WTC11 (cell line): ENCODE measurements at regions not wholly inside any gene's neighbourhood (a gene's known extent, or its start where the extent isn't known, plus 50 kb on each side); places are given as distances from the start of the nearest gene placed in this dataset.

Source experiments
- ATAC-seq: fragments of 200-7000 bp; cut with Tn5 transposase; 2 replicates; pipeline ENCODE4 v1.10.0; 2021; ENCODE audit warnings: mild to moderate bottlenecking, moderate library complexity
- CTCF ChIA-PET: fragments of 300-600 bp; sonication (Branson Sonifier 250); formaldehyde crosslinking; loops from one replicate; lab custom pipeline; 2021; ENCODE audit warnings: antibody characterized with exemption; lab: Charles Lee
- POLR2A ChIA-PET: fragments of 350-600 bp; sonication (Branson Sonifier 250); formaldehyde crosslinking; loops from one replicate; lab custom pipeline; 2021; ENCODE audit warnings: antibody characterized with exemption; lab: Charles Lee
- DNase-seq: peaks from one replicate; pipeline ENCODE4 v3.0.0; 2021; ENCODE audit warnings: low spot score
- H3K27ac Mint-ChIP-seq: 2 replicates; pipeline ENCODE4 v1.8.0; 2021; ENCODE audit warnings: mixed read lengths
- H3K27me3 Mint-ChIP-seq: 2 replicates; pipeline ENCODE4 v1.8.0; 2021; ENCODE audit warnings: low read depth, mild to moderate bottlenecking, moderate library complexity, mixed read lengths
- H3K36me3 Mint-ChIP-seq: 2 replicates; pipeline ENCODE4 v1.8.0; 2021; ENCODE audit warnings: mixed read lengths
- H3K4me1 Mint-ChIP-seq: 2 replicates; pipeline ENCODE4 v1.8.0; 2022; ENCODE audit warnings: mixed read lengths
- H3K4me3 Mint-ChIP-seq: 2 replicates; pipeline ENCODE4 v1.8.0; 2021; ENCODE audit warnings: mild to moderate bottlenecking, moderate library complexity, mixed read lengths
- H3K9me3 Mint-ChIP-seq: 2 replicates; pipeline ENCODE4 v1.8.0; 2021; ENCODE audit warnings: mixed read lengths
- ATF1 ChIP-seq: sonication (generic); formaldehyde crosslinking; IDR thresholded peaks from 2 replicates; pipeline ENCODE4 v1.8.1; 2023; ENCODE audit warnings: mild to moderate bottlenecking, moderate library complexity, missing genetic modification reagents
- CBFB ChIP-seq: sonication (generic); formaldehyde crosslinking; IDR thresholded peaks from 2 replicates; pipeline ENCODE4 v1.8.1; 2022; ENCODE audit warnings: mild to moderate bottlenecking, low read depth, missing genetic modification reagents
- CREB1 ChIP-seq: sonication (generic); formaldehyde crosslinking; IDR thresholded peaks from 2 replicates; pipeline ENCODE4 v1.8.0; 2023; ENCODE audit warnings: mild to moderate bottlenecking, missing genetic modification reagents
- EMX1 ChIP-seq: fragments of 250-450 bp; sonication (Bioruptor Pico); IDR thresholded peaks from 2 replicates; pipeline ENCODE4 v1.8.0; 2021; ENCODE audit warnings: mild to moderate bottlenecking
- FOXP1 ChIP-seq: sonication (generic); formaldehyde crosslinking; IDR thresholded peaks from 2 replicates; pipeline ENCODE4 v1.8.0; 2022; ENCODE audit warnings: missing genetic modification reagents, mild to moderate bottlenecking, moderate library complexity, borderline replicate concordance
- JAZF1 ChIP-seq: fragments of 250-450 bp; sonication (Bioruptor Pico); IDR thresholded peaks from 2 replicates; pipeline ENCODE4 v1.9.0; 2021; ENCODE audit warnings: moderate library complexity, mild to moderate bottlenecking, inconsistent platforms
- JUN ChIP-seq: sonication (generic); formaldehyde crosslinking; IDR thresholded peaks from 2 replicates; pipeline ENCODE4 v1.8.0; 2023; ENCODE audit warnings: mild to moderate bottlenecking, missing genetic modification reagents
- MYBL2 ChIP-seq: sonication (generic); formaldehyde crosslinking; IDR thresholded peaks from 2 replicates; pipeline ENCODE4 v1.8.1; 2023; ENCODE audit warnings: mild to moderate bottlenecking, moderate library complexity, missing genetic modification reagents
- NFATC4 ChIP-seq: fragments of 250-450 bp; sonication (Bioruptor Pico); IDR thresholded peaks from 2 replicates; pipeline ENCODE4 v1.9.0; 2021; ENCODE audit warnings: mild to moderate bottlenecking
- PRRX2 ChIP-seq: fragments of 250-450 bp; sonication (Bioruptor Pico); IDR thresholded peaks from 2 replicates; pipeline ENCODE4 v1.8.0; 2021; ENCODE audit warnings: mild to moderate bottlenecking
- RORB ChIP-seq: fragments of 250-450 bp; sonication (Bioruptor Pico); IDR thresholded peaks from 2 replicates; pipeline ENCODE4 v1.9.0; 2021; ENCODE audit warnings: mild to moderate bottlenecking
- SMAD3 ChIP-seq: sonication (generic); formaldehyde crosslinking; IDR thresholded peaks from 2 replicates; pipeline ENCODE4 v1.8.0; 2022; ENCODE audit warnings: missing genetic modification reagents, mild to moderate bottlenecking, borderline replicate concordance
- SOX15 ChIP-seq: fragments of 250-450 bp; sonication (Bioruptor Pico); IDR thresholded peaks from 2 replicates; pipeline ENCODE4 v1.9.0; 2021; ENCODE audit warnings: mild to moderate bottlenecking
- ZBTB21 ChIP-seq: sonication (generic); formaldehyde crosslinking; IDR thresholded peaks from 2 replicates; pipeline ENCODE4 v1.8.1; 2023; ENCODE audit warnings: mild to moderate bottlenecking, missing genetic modification reagents, borderline replicate concordance
- TF ChIP-seq, protein P1 (sequence below): sonication (generic); formaldehyde crosslinking; IDR thresholded peaks from 2 replicates; pipeline ENCODE4 v1.8.1; 2022; ENCODE audit warnings: mild to moderate bottlenecking, moderate library complexity, missing genetic modification reagents
- TF ChIP-seq, protein P2 (sequence below): sonication (generic); formaldehyde crosslinking; IDR thresholded peaks from 2 replicates; pipeline ENCODE4 v1.8.0; 2022; ENCODE audit warnings: missing genetic modification reagents
- TF ChIP-seq, protein P3 (sequence below): sonication (generic); formaldehyde crosslinking; IDR thresholded peaks from 2 replicates; pipeline ENCODE4 v1.8.0; 2022; ENCODE audit warnings: mild to moderate bottlenecking, missing genetic modification reagents
- TF ChIP-seq, protein P4 (sequence below): fragments of 250-450 bp; sonication (Bioruptor Pico); IDR thresholded peaks from 2 replicates; pipeline ENCODE4 v1.9.0; 2021; ENCODE audit warnings: moderate library complexity, mild to moderate bottlenecking, inconsistent platforms, borderline replicate concordance
- TF ChIP-seq, protein P5 (sequence below): sonication (generic); formaldehyde crosslinking; IDR thresholded peaks from 2 replicates; pipeline ENCODE4 v1.8.0; 2023; ENCODE audit warnings: mild to moderate bottlenecking, missing genetic modification reagents

DNA sequence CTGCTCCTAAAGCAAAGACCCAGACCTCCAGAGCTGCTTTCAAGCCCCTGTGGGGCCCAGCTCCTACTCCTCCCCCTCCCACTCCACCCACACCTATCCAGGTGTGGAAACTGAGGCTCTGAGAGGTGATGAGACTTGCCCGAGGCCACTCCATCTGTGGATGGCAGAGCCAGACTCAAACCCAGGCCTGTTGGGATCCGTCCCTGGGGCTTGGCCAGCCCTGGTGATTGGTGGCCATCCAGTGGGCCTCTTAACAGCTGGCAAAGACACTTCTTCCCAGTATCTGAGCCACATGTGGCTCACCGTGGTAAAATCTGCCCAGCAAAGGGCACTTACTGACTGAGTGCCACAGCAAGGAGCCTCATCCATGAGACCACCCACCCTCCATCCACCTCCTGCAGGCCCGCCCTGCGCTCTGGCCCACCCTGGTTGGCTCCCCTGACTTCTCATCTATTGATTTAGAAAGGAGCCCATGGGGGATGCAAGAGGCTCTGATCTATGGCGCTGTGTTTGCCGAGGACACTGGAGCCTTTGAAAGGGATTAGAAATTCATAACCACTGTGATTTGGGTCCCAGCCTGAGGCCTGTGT, 398.5 kb downstream of the PTPRU start:
- no peaks in the 10 kb centered on the region for H3K27me3 Mint-ChIP-seq
- no peak overlapping the region for H3K27ac Mint-ChIP-seq
- CTCF ChIA-PET = no interaction called here
- ATAC-seq (no peak), DNase-seq (no peak)
- POLR2A ChIA-PET = no interaction called here
- no peaks in the 10 kb centered on the region for H3K4me1 Mint-ChIP-seq
- no peak overlapping the region for H3K4me3 Mint-ChIP-seq
- no peaks in the 10 kb centered on the region for H3K36me3 Mint-ChIP-seq
- no peaks in the 10 kb centered on the region for H3K9me3 Mint-ChIP-seq
- TF ChIP-seq MYBL2 = no peak
- TF ChIP-seq NFATC4 = no peak
- TF ChIP-seq SOX15 (CRISPR knock-in tag) = no peak
- TF ChIP-seq, protein P1, sequence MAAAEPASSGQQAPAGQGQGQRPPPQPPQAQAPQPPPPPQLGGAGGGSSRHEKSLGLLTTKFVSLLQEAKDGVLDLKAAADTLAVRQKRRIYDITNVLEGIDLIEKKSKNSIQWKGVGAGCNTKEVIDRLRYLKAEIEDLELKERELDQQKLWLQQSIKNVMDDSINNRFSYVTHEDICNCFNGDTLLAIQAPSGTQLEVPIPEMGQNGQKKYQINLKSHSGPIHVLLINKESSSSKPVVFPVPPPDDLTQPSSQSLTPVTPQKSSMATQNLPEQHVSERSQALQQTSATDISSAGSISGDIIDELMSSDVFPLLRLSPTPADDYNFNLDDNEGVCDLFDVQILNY (CRISPR knock-in tag) = no peak
- TF ChIP-seq JAZF1 = no peak
- TF ChIP-seq CREB1 = no peak
- TF ChIP-seq ATF1 (CRISPR knock-in tag) = no peak
- TF ChIP-seq, all 79 proteins: peak for 0

DNA sequence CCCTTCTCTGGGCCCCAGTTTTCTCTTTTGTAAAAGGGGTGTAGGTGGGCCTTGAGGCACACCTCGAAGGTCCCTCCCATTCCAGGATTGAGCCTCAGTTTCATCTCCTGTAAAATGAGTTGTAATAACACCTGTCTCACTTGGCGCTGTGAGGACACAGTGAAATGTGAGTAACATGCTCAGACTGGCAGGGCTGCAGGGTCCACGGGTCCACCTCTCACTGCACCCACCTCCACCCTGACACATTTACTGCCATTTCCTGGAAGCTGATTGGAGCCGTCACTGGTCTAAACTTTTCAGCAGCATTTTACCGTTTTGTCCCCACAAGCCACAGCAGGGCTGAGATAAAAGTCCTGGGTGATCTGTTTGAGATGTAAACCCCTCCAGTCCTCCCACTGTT, 398.0 kb downstream of the PTPRU start:
- Mint-ChIP-seq H3K27me3 (no peaks in the 10 kb centered on the region), H3K36me3 (no peaks in the 10 kb centered on the region), H3K27ac (no peak overlapping the region), H3K4me1 (no peaks in the 10 kb centered on the region), H3K4me3 (no peak overlapping the region), H3K9me3 (no peaks in the 10 kb centered on the region)
- TF ChIP-seq CBFB (CRISPR knock-in tag) = no peak
- TF ChIP-seq, protein P2, sequence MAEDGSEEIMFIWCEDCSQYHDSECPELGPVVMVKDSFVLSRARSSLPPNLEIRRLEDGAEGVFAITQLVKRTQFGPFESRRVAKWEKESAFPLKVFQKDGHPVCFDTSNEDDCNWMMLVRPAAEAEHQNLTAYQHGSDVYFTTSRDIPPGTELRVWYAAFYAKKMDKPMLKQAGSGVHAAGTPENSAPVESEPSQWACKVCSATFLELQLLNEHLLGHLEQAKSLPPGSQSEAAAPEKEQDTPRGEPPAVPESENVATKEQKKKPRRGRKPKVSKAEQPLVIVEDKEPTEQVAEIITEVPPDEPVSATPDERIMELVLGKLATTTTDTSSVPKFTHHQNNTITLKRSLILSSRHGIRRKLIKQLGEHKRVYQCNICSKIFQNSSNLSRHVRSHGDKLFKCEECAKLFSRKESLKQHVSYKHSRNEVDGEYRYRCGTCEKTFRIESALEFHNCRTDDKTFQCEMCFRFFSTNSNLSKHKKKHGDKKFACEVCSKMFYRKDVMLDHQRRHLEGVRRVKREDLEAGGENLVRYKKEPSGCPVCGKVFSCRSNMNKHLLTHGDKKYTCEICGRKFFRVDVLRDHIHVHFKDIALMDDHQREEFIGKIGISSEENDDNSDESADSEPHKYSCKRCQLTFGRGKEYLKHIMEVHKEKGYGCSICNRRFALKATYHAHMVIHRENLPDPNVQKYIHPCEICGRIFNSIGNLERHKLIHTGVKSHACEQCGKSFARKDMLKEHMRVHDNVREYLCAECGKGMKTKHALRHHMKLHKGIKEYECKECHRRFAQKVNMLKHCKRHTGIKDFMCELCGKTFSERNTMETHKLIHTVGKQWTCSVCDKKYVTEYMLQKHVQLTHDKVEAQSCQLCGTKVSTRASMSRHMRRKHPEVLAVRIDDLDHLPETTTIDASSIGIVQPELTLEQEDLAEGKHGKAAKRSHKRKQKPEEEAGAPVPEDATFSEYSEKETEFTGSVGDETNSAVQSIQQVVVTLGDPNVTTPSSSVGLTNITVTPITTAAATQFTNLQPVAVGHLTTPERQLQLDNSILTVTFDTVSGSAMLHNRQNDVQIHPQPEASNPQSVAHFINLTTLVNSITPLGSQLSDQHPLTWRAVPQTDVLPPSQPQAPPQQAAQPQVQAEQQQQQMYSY = no peak
- no peak for TF ChIP-seq PRRX2 (CRISPR knock-in tag)
- TF ChIP-seq SOX15 (CRISPR knock-in tag) = no peak
- no peak for TF ChIP-seq MYBL2
- TF ChIP-seq, protein P3, sequence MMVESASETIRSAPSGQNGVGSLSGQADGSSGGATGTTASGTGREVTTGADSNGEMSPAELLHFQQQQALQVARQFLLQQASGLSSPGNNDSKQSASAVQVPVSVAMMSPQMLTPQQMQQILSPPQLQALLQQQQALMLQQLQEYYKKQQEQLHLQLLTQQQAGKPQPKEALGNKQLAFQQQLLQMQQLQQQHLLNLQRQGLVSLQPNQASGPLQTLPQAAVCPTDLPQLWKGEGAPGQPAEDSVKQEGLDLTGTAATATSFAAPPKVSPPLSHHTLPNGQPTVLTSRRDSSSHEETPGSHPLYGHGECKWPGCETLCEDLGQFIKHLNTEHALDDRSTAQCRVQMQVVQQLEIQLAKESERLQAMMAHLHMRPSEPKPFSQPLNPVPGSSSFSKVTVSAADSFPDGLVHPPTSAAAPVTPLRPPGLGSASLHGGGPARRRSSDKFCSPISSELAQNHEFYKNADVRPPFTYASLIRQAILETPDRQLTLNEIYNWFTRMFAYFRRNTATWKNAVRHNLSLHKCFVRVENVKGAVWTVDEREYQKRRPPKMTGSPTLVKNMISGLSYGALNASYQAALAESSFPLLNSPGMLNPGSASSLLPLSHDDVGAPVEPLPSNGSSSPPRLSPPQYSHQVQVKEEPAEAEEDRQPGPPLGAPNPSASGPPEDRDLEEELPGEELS = no peak
- TF ChIP-seq RORB (CRISPR knock-in tag) = no peak
- TF ChIP-seq SMAD3 = no peak
- TF ChIP-seq ZBTB21 (CRISPR knock-in tag) = no peak
- TF ChIP-seq EMX1 (CRISPR knock-in tag) = no peak
- TF ChIP-seq, protein P4, sequence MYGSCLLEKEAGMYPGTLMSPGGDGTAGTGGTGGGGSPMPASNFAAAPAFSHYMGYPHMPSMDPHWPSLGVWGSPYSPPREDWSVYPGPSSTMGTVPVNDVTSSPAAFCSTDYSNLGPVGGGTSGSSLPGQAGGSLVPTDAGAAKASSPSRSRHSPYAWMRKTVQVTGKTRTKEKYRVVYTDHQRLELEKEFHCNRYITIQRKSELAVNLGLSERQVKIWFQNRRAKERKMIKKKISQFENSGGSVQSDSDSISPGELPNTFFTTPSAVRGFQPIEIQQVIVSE (CRISPR knock-in tag) = no peak
- TF ChIP-seq JUN (CRISPR knock-in tag) = no peak
- ChIA-PET CTCF (no interaction called here), POLR2A (interaction anchor here (0.6 kb wide), 1 partner anchor 12 kb away, joined by 3 read pairs; no protein-coding TSS in a partner anchor)
- no peak for ATAC-seq
- no peak for DNase-seq

DNA sequence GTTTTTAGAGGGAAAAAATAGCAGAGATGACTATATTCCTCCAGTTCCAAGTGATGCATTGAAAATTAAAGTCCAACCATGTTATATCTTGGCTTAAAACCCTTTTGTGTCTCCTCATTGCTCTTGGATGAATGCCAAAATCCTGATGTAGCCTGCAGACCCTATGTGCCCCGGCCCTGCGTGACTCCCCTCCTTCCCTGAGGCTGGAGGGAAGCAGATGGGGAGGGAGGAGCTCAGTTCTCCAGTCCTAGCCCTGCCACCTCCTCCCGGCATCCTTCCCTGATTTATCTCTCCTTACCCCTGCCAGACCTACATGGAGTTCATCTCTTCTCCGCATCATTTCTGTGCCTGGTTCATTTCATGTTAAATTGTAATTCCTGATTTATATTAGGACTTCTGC, 397.4 kb downstream of the PTPRU start:
- CTCF ChIA-PET = no interaction called here
- DNase-seq (no peak), ATAC-seq (no peak; the same call in 1 of the 2 replicates)
- POLR2A ChIA-PET = interaction anchor here (0.6 kb wide), 1 partner anchor 13 kb away, joined by 3 read pairs; no protein-coding TSS in a partner anchor
- Mint-ChIP-seq H3K27me3 (no peaks in the 10 kb centered on the region), H3K4me1 (no peaks in the 10 kb centered on the region), H3K4me3 (no peak overlapping the region), H3K9me3 (no peaks in the 10 kb centered on the region), H3K27ac (no peak overlapping the region), H3K36me3 (no peaks in the 10 kb centered on the region)
- TF ChIP-seq FOXP1 (CRISPR knock-in tag) (no peak), SMAD3 (no peak)
- TF ChIP-seq, protein P5, sequence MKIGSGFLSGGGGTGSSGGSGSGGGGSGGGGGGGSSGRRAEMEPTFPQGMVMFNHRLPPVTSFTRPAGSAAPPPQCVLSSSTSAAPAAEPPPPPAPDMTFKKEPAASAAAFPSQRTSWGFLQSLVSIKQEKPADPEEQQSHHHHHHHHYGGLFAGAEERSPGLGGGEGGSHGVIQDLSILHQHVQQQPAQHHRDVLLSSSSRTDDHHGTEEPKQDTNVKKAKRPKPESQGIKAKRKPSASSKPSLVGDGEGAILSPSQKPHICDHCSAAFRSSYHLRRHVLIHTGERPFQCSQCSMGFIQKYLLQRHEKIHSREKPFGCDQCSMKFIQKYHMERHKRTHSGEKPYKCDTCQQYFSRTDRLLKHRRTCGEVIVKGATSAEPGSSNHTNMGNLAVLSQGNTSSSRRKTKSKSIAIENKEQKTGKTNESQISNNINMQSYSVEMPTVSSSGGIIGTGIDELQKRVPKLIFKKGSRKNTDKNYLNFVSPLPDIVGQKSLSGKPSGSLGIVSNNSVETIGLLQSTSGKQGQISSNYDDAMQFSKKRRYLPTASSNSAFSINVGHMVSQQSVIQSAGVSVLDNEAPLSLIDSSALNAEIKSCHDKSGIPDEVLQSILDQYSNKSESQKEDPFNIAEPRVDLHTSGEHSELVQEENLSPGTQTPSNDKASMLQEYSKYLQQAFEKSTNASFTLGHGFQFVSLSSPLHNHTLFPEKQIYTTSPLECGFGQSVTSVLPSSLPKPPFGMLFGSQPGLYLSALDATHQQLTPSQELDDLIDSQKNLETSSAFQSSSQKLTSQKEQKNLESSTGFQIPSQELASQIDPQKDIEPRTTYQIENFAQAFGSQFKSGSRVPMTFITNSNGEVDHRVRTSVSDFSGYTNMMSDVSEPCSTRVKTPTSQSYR (CRISPR knock-in tag) = no peak
